Activated T-cell treated with anti-CD3 and anti-CD28 coated beads, Interleukin-2, amount 50 U/mL, for 4 hours (primary cell): ENCODE measurements at regions not wholly inside any gene's neighbourhood (a gene's known extent, or its start where the extent isn't known, plus 50 kb on each side); places are given as distances from the start of the nearest gene placed in this dataset.

ENCODE experiments used
- ATAC-seq, 2 donors: fragments of 200-7000 bp; cut with Tn5 transposase; one replicate each; pipeline ENCODE4 v1.10.0; 2021
- DNase-seq: peaks from one replicate; pipeline ENCODE4 v3.0.0-alpha.2; 2020
- H3K27me3 Mint-ChIP-seq: one replicate; pipeline ENCODE4 v1.8.0; 2021; ENCODE audit warnings: low read depth, mixed read lengths
- H3K36me3 Mint-ChIP-seq: one replicate; pipeline ENCODE4 v1.8.0; 2022; ENCODE audit warnings: mixed read lengths; ENCODE audit not compliant: insufficient read depth
- H3K4me1 Mint-ChIP-seq: one replicate; pipeline ENCODE4 v1.8.0; 2021; ENCODE audit warnings: low read depth, mixed read lengths
- H3K4me3 Mint-ChIP-seq: one replicate; pipeline ENCODE4 v1.8.0; 2021; ENCODE audit warnings: mild to moderate bottlenecking, moderate library complexity, mixed read lengths
- H3K9me3 Mint-ChIP-seq: one replicate; pipeline ENCODE4 v1.8.0; 2021; ENCODE audit warnings: mixed read lengths

- ATAC-seq: no peak
- H3K4me1 Mint-ChIP-seq: no peaks in the 10 kb centered on the region
Observed at GRCh38 chr7:84336766-84337165, 142.2 kb upstream of the SEMA3A start.

GRCh38 chr7:84336303-84336702 lies 141.7 kb upstream of the SEMA3A start:
- no peaks in the 10 kb centered on the region for H3K36me3 Mint-ChIP-seq
- no peak for DNase-seq
- ATAC-seq: no peak
- no peaks in the 10 kb centered on the region for H3K27me3 Mint-ChIP-seq
- H3K4me1 Mint-ChIP-seq: no peaks in the 10 kb centered on the region
- H3K4me3 Mint-ChIP-seq: no peak overlapping the region
- no peaks in the 10 kb centered on the region for H3K9me3 Mint-ChIP-seq

More at GRCh38 chr7:84336766-84337165, 142.2 kb upstream of the SEMA3A start:
- H3K27me3 Mint-ChIP-seq: no peaks in the 10 kb centered on the region
- no peaks in the 10 kb centered on the region for H3K36me3 Mint-ChIP-seq
- no peak for DNase-seq
- no peak overlapping the region for H3K4me3 Mint-ChIP-seq
- H3K9me3 Mint-ChIP-seq: no peaks in the 10 kb centered on the region

GRCh38 chr7:84331616-84332015 lies 137.0 kb upstream of the SEMA3A start:
- no peaks in the 10 kb centered on the region for H3K27me3 Mint-ChIP-seq
- H3K4me1 Mint-ChIP-seq: no peaks in the 10 kb centered on the region
- no peak for ATAC-seq

GRCh38 chr7:84328571-84328970 lies 134.0 kb upstream of the SEMA3A start:
- no peak for ATAC-seq
- Mint-ChIP-seq H3K9me3 (no peaks in the 10 kb centered on the region), H3K27me3 (no peaks in the 10 kb centered on the region), H3K36me3 (no peaks in the 10 kb centered on the region), H3K4me3 (no peak overlapping the region), H3K4me1 (no peaks in the 10 kb centered on the region)
- no peak for DNase-seq

More at GRCh38 chr7:84331616-84332015, 137.0 kb upstream of the SEMA3A start:
- no peak for DNase-seq
- Mint-ChIP-seq H3K4me3 (no peak overlapping the region), H3K36me3 (no peaks in the 10 kb centered on the region), H3K9me3 (no peaks in the 10 kb centered on the region)

- Mint-ChIP-seq H3K4me3 (no peak overlapping the region), H3K36me3 (no peaks in the 10 kb centered on the region), H3K9me3 (no peaks in the 10 kb centered on the region), H3K4me1 (no peaks in the 10 kb centered on the region), H3K27me3 (no peaks in the 10 kb centered on the region)
- no peak for DNase-seq
- no peak for ATAC-seq
Observed at GRCh38 chr7:84324136-84324630, 129.6 kb upstream of the SEMA3A start.

GRCh38 chr7:84317536-84317935 lies 122.9 kb upstream of the SEMA3A start:
- Mint-ChIP-seq H3K4me1 (no peaks in the 10 kb centered on the region), H3K36me3 (no peaks in the 10 kb centered on the region), H3K4me3 (no peak overlapping the region), H3K27me3 (no peaks in the 10 kb centered on the region), H3K9me3 (no peaks in the 10 kb centered on the region)
- DNase-seq (no peak), ATAC-seq (no peak)

GRCh38 chr7:84314263-84314662 lies 119.7 kb upstream of the SEMA3A start:
- Mint-ChIP-seq H3K9me3 (no peaks in the 10 kb centered on the region), H3K27me3 (no peaks in the 10 kb centered on the region), H3K4me3 (no peak overlapping the region), H3K4me1 (no peaks in the 10 kb centered on the region), H3K36me3 (no peaks in the 10 kb centered on the region)
- no peak for DNase-seq
- ATAC-seq: no peak

GRCh38 chr7:84304407-84304806 lies 109.8 kb upstream of the SEMA3A start:
- H3K27me3 Mint-ChIP-seq: no peaks in the 10 kb centered on the region
- H3K4me1 Mint-ChIP-seq: no peaks in the 10 kb centered on the region

GRCh38 chr7:84302949-84303348 lies 108.4 kb upstream of the SEMA3A start:
- Mint-ChIP-seq H3K4me3 (no peak overlapping the region), H3K4me1 (no peaks in the 10 kb centered on the region), H3K9me3 (no peaks in the 10 kb centered on the region), H3K27me3 (no peaks in the 10 kb centered on the region), H3K36me3 (no peaks in the 10 kb centered on the region)
- DNase-seq (no peak), ATAC-seq (no peak)

More at GRCh38 chr7:84304407-84304806, 109.8 kb upstream of the SEMA3A start:
- Mint-ChIP-seq H3K4me3 (no peak overlapping the region), H3K36me3 (no peaks in the 10 kb centered on the region), H3K9me3 (no peaks in the 10 kb centered on the region)
- DNase-seq (no peak), ATAC-seq (no peak)

- Mint-ChIP-seq H3K9me3 (no peaks in the 10 kb centered on the region), H3K4me3 (no peak overlapping the region), H3K36me3 (no peaks in the 10 kb centered on the region), H3K27me3 (no peaks in the 10 kb centered on the region), H3K4me1 (no peaks in the 10 kb centered on the region)
- no peak for ATAC-seq
- no peak for DNase-seq
Observed at GRCh38 chr7:84297616-84298015, 103.0 kb upstream of the SEMA3A start.

- Mint-ChIP-seq H3K27me3 (no peaks in the 10 kb centered on the region), H3K4me1 (no peaks in the 10 kb centered on the region), H3K4me3 (no peak overlapping the region), H3K9me3 (no peaks in the 10 kb centered on the region), H3K36me3 (no peaks in the 10 kb centered on the region)
- no peak for ATAC-seq
- no peak for DNase-seq
Observed at GRCh38 chr7:84294847-84295455, 100.4 kb upstream of the SEMA3A start.

- H3K9me3 Mint-ChIP-seq: no peaks in the 10 kb centered on the region
Observed at GRCh38 chr7:84294391-84294790, 99.8 kb upstream of the SEMA3A start.

GRCh38 chr7:84291756-84292155 lies 97.2 kb upstream of the SEMA3A start:
- H3K36me3 Mint-ChIP-seq: no peaks in the 10 kb centered on the region
- H3K4me1 Mint-ChIP-seq: no peaks in the 10 kb centered on the region
- no peak overlapping the region for H3K4me3 Mint-ChIP-seq
- ATAC-seq (no peak), DNase-seq (no peak)
- H3K9me3 Mint-ChIP-seq: no peaks in the 10 kb centered on the region
- H3K27me3 Mint-ChIP-seq: no peaks in the 10 kb centered on the region

More at GRCh38 chr7:84294391-84294790, 99.8 kb upstream of the SEMA3A start:
- ATAC-seq: no peak
- Mint-ChIP-seq H3K36me3 (no peaks in the 10 kb centered on the region), H3K4me3 (no peak overlapping the region), H3K4me1 (no peaks in the 10 kb centered on the region), H3K27me3 (no peaks in the 10 kb centered on the region)
- DNase-seq: no peak

GRCh38 chr7:84283798-84284197 lies 89.2 kb upstream of the SEMA3A start:
- ATAC-seq (no peak), DNase-seq (no peak)
- H3K27me3 Mint-ChIP-seq: no peaks in the 10 kb centered on the region
- H3K36me3 Mint-ChIP-seq: no peaks in the 10 kb centered on the region
- no peaks in the 10 kb centered on the region for H3K4me1 Mint-ChIP-seq
- H3K9me3 Mint-ChIP-seq: no peaks in the 10 kb centered on the region
- no peak overlapping the region for H3K4me3 Mint-ChIP-seq

GRCh38 chr7:84281518-84281917 lies 86.9 kb upstream of the SEMA3A start:
- H3K27me3 Mint-ChIP-seq: no peaks in the 10 kb centered on the region
- DNase-seq: no peak
- no peaks in the 10 kb centered on the region for H3K36me3 Mint-ChIP-seq
- H3K4me3 Mint-ChIP-seq: no peak overlapping the region
- H3K4me1 Mint-ChIP-seq: no peaks in the 10 kb centered on the region
- no peaks in the 10 kb centered on the region for H3K9me3 Mint-ChIP-seq
- ATAC-seq: no peak
